Lower lobe of right lung (tissue), 2 donors: ENCODE measurements at regions not wholly inside any gene's neighbourhood (a gene's known extent, or its start where the extent isn't known, plus 50 kb on each side); places are given as distances from the start of the nearest gene placed in this dataset.

Source experiments
- ATAC-seq, 2 donors: fragments of 200-7000 bp; cut with Tn5 transposase; one replicate each; pipeline ENCODE4 v1.9.1; 2020 to 2022; ENCODE audit warnings: mild to moderate bottlenecking in 2 of 2, moderate library complexity in 2 of 2
- DNase-seq: peaks from one replicate; pipeline ENCODE4 v3.0.0-alpha.2; 2020
- H3K27ac ChIP-seq: fragments of 200-600 bp; one replicate; pipeline ENCODE4 v1.8.0; 2022
- H3K27me3 ChIP-seq: fragments of 200-600 bp; one replicate; pipeline ENCODE4 v1.8.0; 2022; ENCODE audit warnings: low read depth
- H3K36me3 ChIP-seq: fragments of 200-600 bp; one replicate; pipeline ENCODE4 v1.8.0; 2022; ENCODE audit warnings: mild to moderate bottlenecking
- H3K4me1 ChIP-seq: fragments of 200-600 bp; one replicate; pipeline ENCODE4 v1.8.0; 2022
- H3K4me3 ChIP-seq: fragments of 200-600 bp; one replicate; pipeline ENCODE4 v1.8.0; 2022; ENCODE audit warnings: mild to moderate bottlenecking
- H3K9me3 ChIP-seq: fragments of 200-600 bp; one replicate; pipeline ENCODE4 v1.8.0; 2022
- CTCF ChIP-seq: fragments of 200-600 bp; IDR thresholded peaks from one replicate; pipeline ENCODE4 v1.8.0; 2022; ENCODE audit warnings: antibody characterized with exemption, mild to moderate bottlenecking
- intact Hi-C: fragments of 100-400 bp; cut with DNase I; formaldehyde crosslinking; loops from one replicate; pipeline ENCODE4 v1.11.0; 2022
- donor health status: DM: no; HTN: yes; CAD: no; lungs with severe emphysema.

DNA sequence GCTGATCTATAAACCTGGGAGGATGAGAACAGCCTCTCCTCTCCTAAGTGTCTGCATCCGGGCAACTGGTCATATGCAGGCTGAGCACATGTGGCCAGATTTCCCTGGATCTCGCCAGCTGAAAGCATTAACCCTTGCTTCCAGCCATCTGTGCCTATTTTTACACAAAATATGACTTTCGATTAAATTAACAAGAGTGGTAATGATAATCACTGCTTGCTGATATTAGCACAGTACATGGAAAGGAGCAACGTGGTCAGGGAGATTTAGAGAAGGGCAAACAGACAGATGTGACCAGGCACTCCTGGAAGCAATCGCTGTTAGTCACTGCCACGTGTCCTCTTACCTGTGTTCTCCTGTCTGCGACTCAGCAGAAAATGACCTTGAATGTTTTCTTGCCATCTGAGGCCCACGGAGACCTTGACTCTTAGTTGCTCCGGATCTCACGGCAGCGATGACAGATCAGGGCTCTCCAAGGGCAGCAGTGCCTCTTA lies 59.5 kb upstream of the NPTX2 start:
- H3K4me3 ChIP-seq, result no peak overlapping the region
- DNase-seq (no peak), ATAC-seq (no peak)
- H3K27me3 ChIP-seq, result no peaks in the 10 kb centered on the region
- H3K4me1 ChIP-seq, result no peaks in the 10 kb centered on the region
- no peak for TF ChIP-seq CTCF
- intact Hi-C loops, result no loop called here
- H3K9me3 ChIP-seq, result no peaks in the 10 kb centered on the region
- no peaks in the 10 kb centered on the region for H3K36me3 ChIP-seq
- no peak overlapping the region for H3K27ac ChIP-seq

DNA sequence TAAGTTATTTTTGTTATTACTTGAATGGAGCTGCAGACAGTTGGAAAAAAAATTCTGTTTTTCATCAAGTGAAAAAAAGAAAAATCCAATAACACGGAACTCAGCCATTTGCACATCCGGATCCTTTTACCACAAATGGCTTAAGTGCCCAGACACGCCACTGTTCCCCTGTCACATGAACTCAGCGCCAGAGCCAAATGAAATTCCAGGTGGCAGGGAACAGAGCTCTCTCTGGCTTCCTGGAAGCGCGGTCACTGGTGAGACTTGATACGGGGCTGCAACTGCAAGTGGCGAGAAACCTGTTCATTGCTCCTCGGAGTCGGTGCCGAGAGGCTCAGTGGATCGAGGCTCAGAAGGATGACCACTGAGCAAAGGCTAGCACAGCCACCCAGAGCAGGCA lies 60.8 kb upstream of the NPTX2 start:
- DNase-seq (no peak), ATAC-seq (no peak)
- intact Hi-C loops, result no loop called here
- Histone ChIP-seq H3K4me1 (no peaks in the 10 kb centered on the region), H3K27me3 (no peaks in the 10 kb centered on the region), H3K36me3 (no peaks in the 10 kb centered on the region), H3K4me3 (no peak overlapping the region), H3K27ac (no peak overlapping the region), H3K9me3 (peaks cover 11% of the 10 kb centered on the region)
- no peak for TF ChIP-seq CTCF

DNA sequence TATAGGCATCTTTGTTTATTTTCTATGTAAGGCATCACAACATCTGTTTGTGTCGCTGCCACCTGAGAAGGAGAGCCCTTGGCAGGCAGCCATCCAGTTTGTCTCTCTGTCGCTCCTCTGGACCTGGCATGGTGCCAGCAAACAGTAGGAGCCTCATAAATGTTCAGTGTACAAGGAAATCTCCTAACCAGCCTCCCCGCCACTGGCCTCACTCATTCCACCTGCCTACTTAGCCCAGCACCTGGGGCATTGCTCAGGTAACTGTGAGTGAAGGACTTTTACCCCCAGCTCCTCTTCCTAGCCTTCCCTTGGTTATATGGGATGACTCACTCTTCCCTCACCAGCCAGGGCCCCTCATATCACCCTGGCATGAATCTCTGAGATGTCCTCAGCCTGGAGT lies 61.7 kb upstream of the NPTX2 start:
- no peak overlapping the region for H3K27ac ChIP-seq
- no peaks in the 10 kb centered on the region for H3K4me1 ChIP-seq
- DNase-seq, result no peak
- intact Hi-C loops, result no loop called here
- TF ChIP-seq CTCF, result no peak
- no peak for ATAC-seq
- no peaks in the 10 kb centered on the region for H3K36me3 ChIP-seq
- H3K9me3 ChIP-seq, result peaks cover 14% of the 10 kb centered on the region
- no peak overlapping the region for H3K4me3 ChIP-seq
- no peaks in the 10 kb centered on the region for H3K27me3 ChIP-seq

- no peak for DNase-seq
- Histone ChIP-seq H3K4me3 (no peak overlapping the region), H3K36me3 (no peaks in the 10 kb centered on the region), H3K27ac (no peak overlapping the region), H3K9me3 (peaks cover 14% of the 10 kb centered on the region), H3K27me3 (no peaks in the 10 kb centered on the region), H3K4me1 (no peaks in the 10 kb centered on the region)
- intact Hi-C loops, result no loop called here
- no peak for TF ChIP-seq CTCF
- ATAC-seq, result no peak
Observed at GRCh38 chr7:98553666-98554065, 63.4 kb upstream of the NPTX2 start.

- ATAC-seq, result no peak
- intact Hi-C loops, result no loop called here
- DNase-seq, result no peak
- H3K27me3 ChIP-seq, result no peaks in the 10 kb centered on the region
- H3K9me3 ChIP-seq, result peaks cover 14% of the 10 kb centered on the region
- no peaks in the 10 kb centered on the region for H3K4me1 ChIP-seq
- TF ChIP-seq CTCF, result no peak
- no peak overlapping the region for H3K4me3 ChIP-seq
- no peak overlapping the region for H3K27ac ChIP-seq
- H3K36me3 ChIP-seq, result no peaks in the 10 kb centered on the region
Observed at GRCh38 chr7:98551611-98552273, 65.3 kb upstream of the NPTX2 start.
